CD14-positive monocyte (primary cell): ENCODE measurements at regions not wholly inside any gene's neighbourhood (a gene's known extent, or its start where the extent isn't known, plus 50 kb on each side); places are given as distances from the start of the nearest gene placed in this dataset.

ENCODE experiments used
- DNase-seq, 3 donors: peaks; one replicate each; pipeline ENCODE4 v3.0.0-alpha.2; 2011 to 2022
- H2AFZ ChIP-seq: 2 replicates; pipeline ENCODE4 v1.6.0; 2012; ENCODE audit warnings: mild to moderate bottlenecking, low read depth, low read length, inconsistent platforms; ENCODE audit not compliant: insufficient read depth, poor library complexity, severe bottlenecking
- H3K27ac ChIP-seq, 2 donors: 1 replicate in 1 of 2; 2 replicates in 1 of 2; pipeline ENCODE4 v1.5.1; 2012 to 2013; ENCODE audit warnings: low read length in 2 of 2, control low read depth in 1 of 2, inconsistent platforms in 1 of 2, low read depth in 1 of 2, mild to moderate bottlenecking in 1 of 2
- H3K27me3 ChIP-seq, 2 donors: one replicate each; pipeline versions ENCODE4 v1.6.0 to v1.6.1; 2011 to 2013; ENCODE audit warnings: low read length in 2 of 2; ENCODE audit not compliant: control insufficient read depth in 2 of 2, insufficient read depth in 2 of 2
- H3K36me3 ChIP-seq, 2 donors: replicated peaks in 1 of 2; 1 replicate in 1 of 2; 2 replicates in 1 of 2; pipeline versions ENCODE4 v1.5.1 to v1.6.1; 2012 to 2013; ENCODE audit warnings: low read length in 2 of 2, control low read depth in 1 of 2, inconsistent platforms in 1 of 2, mild to moderate bottlenecking in 1 of 2; ENCODE audit not compliant: insufficient read depth in 2 of 2, control insufficient read depth in 1 of 2
- H3K4me1 ChIP-seq, 2 donors: 1 replicate in 1 of 2; 2 replicates in 1 of 2; pipeline versions ENCODE4 v1.5.1 to v1.6.1; 2012 to 2013; ENCODE audit warnings: low read length in 2 of 2, control low read depth in 1 of 2, inconsistent platforms in 1 of 2, mild to moderate bottlenecking in 1 of 2, moderate library complexity in 1 of 2; ENCODE audit not compliant: insufficient read depth in 2 of 2, control insufficient read depth in 1 of 2
- H3K4me2 ChIP-seq: replicated peaks from 2 replicates; pipeline ENCODE3; 2012; ENCODE audit warnings: low read length, moderate library complexity, mild to moderate bottlenecking; ENCODE audit not compliant: poor library complexity, severe bottlenecking; ENCODE audit errors: extremely low read depth
- H3K4me3 ChIP-seq, 3 experiments: fragments of 200-600 bp in 1 of 3; sonication (generic) in 1 of 3; replicated peaks in 1 of 3; 1 replicate in 2 of 3; 2 replicates in 1 of 3; pipeline ENCODE4 v1.5.1; 2011 to 2013; ENCODE audit warnings: low read length in 3 of 3, mild to moderate bottlenecking in 3 of 3, control low read depth in 2 of 3, low read depth in 2 of 3, inconsistent platforms in 1 of 3, moderate library complexity in 1 of 3
- H3K79me2 ChIP-seq: 2 replicates; pipeline ENCODE4 v1.6.0; 2012; ENCODE audit warnings: mild to moderate bottlenecking, control low read depth, inconsistent platforms, low read length, moderate library complexity; ENCODE audit not compliant: insufficient read depth
- H3K9ac ChIP-seq: 2 replicates; pipeline ENCODE4 v1.6.0; 2017; ENCODE audit warnings: low read length, mild to moderate bottlenecking; ENCODE audit not compliant: insufficient read depth, poor library complexity, severe bottlenecking
- H3K9me3 ChIP-seq, 2 donors: replicated peaks in 1 of 2; 1 replicate in 1 of 2; 2 replicates in 1 of 2; pipeline versions ENCODE4 v1.5.1 to v1.6.1; 2012 to 2013; ENCODE audit warnings: low read length in 2 of 2, control low read depth in 1 of 2; ENCODE audit not compliant: control insufficient read depth in 1 of 2, insufficient read depth in 1 of 2
- H4K20me1 ChIP-seq: 2 replicates; pipeline ENCODE4 v1.6.0; 2012; ENCODE audit warnings: mild to moderate bottlenecking, low read length, control low read depth, moderate library complexity; ENCODE audit not compliant: insufficient read depth
- H3K27ac Mint-ChIP-seq, 7 donors: one replicate each; pipeline ENCODE4 v1.8.0; 2020; ENCODE audit warnings: mild to moderate bottlenecking in 7 of 7, mixed read lengths in 7 of 7, moderate library complexity in 6 of 7, inconsistent platforms in 2 of 7
- H3K27me3 Mint-ChIP-seq, 3 donors: one replicate each; pipeline ENCODE4 v1.8.0; 2021 to 2022; ENCODE audit warnings: low read depth in 3 of 3, mild to moderate bottlenecking in 3 of 3, mixed read lengths in 3 of 3, moderate library complexity in 3 of 3, inconsistent platforms in 1 of 3
- H3K36me3 Mint-ChIP-seq, 2 donors: one replicate each; pipeline ENCODE4 v1.8.0; 2020; ENCODE audit warnings: mixed read lengths in 2 of 2, inconsistent platforms in 1 of 2, mild to moderate bottlenecking in 1 of 2
- H3K4me1 Mint-ChIP-seq: one replicate; pipeline ENCODE4 v1.8.0; 2020; ENCODE audit warnings: mild to moderate bottlenecking, mixed read lengths
- H3K4me3 Mint-ChIP-seq, 2 donors: one replicate each; pipeline ENCODE4 v1.8.0; 2020; ENCODE audit warnings: mild to moderate bottlenecking in 2 of 2, mixed read lengths in 2 of 2, moderate library complexity in 1 of 2
- H3K9me3 Mint-ChIP-seq, 7 donors: one replicate each; pipeline ENCODE4 v1.8.0; 2020 to 2022; ENCODE audit warnings: mixed read lengths in 7 of 7, mild to moderate bottlenecking in 6 of 7, moderate library complexity in 6 of 7, inconsistent platforms in 2 of 7
- WGBS: methylation state at CpG from one replicate; pipeline ENCODE4 v1.1.5; 2013; ENCODE audit warnings: missing lambda C conversion rate; ENCODE audit not compliant: insufficient coverage; 5-methylcytosine and 5-hydroxymethylcytosine counted together
- intact Hi-C, 2 donors: fragments of 100-400 bp; cut with micrococcal nuclease; formaldehyde crosslinking; loops; one replicate each; pipeline versions ENCODE4 v1.15.0 to v1.15.1; 2023
- TF ChIP-seq, protein P1 (sequence below): fragments of 200-600 bp; IDR thresholded peaks from one replicate; pipeline ENCODE4 v1.8.0; 2022; ENCODE audit warnings: antibody characterized with exemption, mild to moderate bottlenecking

DNA sequence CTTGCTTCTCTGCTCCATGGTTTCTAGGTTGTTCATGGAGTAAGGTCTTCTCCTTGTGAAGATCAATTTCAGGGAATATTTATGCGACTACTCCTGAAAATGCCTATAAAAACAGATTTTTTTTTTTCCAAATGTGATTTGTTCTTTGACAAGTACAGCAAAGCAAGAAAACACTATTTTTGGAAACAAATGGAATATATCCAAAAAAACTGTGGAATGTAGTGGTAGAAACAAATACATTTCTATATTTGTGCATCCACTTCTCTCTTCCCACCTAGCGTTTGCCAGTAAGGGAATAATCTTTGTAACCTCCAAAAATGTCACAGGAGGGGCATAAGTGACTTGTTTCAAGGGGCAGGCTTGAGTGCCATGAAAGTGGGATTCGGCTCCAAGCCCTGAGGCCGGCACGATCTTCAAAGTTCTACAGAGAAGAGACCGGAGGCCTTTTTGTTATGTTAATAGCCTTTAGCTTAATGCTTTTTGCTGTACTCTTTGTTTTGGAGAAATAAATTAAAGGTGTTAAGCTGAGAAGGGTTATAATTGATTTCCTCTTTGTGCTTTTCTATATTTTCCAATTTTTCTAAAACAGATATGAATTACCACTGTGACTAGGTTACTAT is 200.6 kb downstream of the NRP2 start:
- Histone ChIP-seq H2AFZ (no peak overlapping the region), H3K9ac (no peak overlapping the region), H3K4me1 (no peaks in the 10 kb centered on the region), H3K9me3 (no peaks in the 10 kb centered on the region), H3K79me2 (no peaks in the 10 kb centered on the region), H3K4me2 (no peak overlapping the region), H3K4me3 (no peak overlapping the region), H3K27ac (no peak overlapping the region), H3K36me3 (no peaks in the 10 kb centered on the region), H4K20me1 (no peaks in the 10 kb centered on the region), H3K27me3 (no peaks in the 10 kb centered on the region)
- H3K4me1 Mint-ChIP-seq: peaks cover 3% of the 10 kb centered on the region
- H3K27me3 Mint-ChIP-seq: peaks cover 8 to 14% (median 10%) of the 10 kb centered on the region in 3 donors
- H3K36me3 Mint-ChIP-seq: no peaks in the 10 kb centered on the region
- H3K9me3 Mint-ChIP-seq: peaks cover 0 to 2% (median 0%) of the 10 kb centered on the region in 7 donors
- intact Hi-C loops: no loop called here
- TF ChIP-seq, protein P1, sequence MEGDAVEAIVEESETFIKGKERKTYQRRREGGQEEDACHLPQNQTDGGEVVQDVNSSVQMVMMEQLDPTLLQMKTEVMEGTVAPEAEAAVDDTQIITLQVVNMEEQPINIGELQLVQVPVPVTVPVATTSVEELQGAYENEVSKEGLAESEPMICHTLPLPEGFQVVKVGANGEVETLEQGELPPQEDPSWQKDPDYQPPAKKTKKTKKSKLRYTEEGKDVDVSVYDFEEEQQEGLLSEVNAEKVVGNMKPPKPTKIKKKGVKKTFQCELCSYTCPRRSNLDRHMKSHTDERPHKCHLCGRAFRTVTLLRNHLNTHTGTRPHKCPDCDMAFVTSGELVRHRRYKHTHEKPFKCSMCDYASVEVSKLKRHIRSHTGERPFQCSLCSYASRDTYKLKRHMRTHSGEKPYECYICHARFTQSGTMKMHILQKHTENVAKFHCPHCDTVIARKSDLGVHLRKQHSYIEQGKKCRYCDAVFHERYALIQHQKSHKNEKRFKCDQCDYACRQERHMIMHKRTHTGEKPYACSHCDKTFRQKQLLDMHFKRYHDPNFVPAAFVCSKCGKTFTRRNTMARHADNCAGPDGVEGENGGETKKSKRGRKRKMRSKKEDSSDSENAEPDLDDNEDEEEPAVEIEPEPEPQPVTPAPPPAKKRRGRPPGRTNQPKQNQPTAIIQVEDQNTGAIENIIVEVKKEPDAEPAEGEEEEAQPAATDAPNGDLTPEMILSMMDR: no peak
- no peak for DNase-seq
- H3K4me3 Mint-ChIP-seq: no peak overlapping the region
- H3K27ac Mint-ChIP-seq: no peak overlapping the region
- 100% methylated on average over 3 of the region's 6 CpGs for WGBS

DNA sequence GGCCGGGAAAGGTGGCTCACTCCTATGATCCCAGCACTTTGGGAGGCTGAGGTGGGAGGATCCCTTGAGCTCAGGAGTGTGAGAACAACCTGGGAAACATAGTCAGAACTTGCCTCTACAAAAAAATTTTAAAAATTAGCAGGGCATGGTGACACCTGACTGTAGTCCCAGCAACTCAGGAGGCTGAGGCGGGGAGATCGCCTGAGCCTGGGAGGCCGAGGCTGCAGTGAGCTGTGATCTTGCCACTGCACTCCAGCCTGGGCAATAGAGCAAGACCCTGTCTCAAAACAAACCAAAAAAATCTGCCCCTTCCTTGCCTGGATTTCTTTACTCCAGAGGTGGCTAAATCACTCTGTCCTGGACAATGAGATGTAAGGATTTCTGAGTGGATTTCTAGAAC is 197.7 kb downstream of the NRP2 start:
- TF ChIP-seq, protein P1: no peak
- intact Hi-C loops: no loop called here
- Histone ChIP-seq H2AFZ (no peak overlapping the region), H3K9ac (no peak overlapping the region), H3K79me2 (no peaks in the 10 kb centered on the region), H3K36me3 (no peaks in the 10 kb centered on the region), H3K27ac (no peak overlapping the region), H3K4me1 (no peaks in the 10 kb centered on the region), H3K9me3 (no peaks in the 10 kb centered on the region), H4K20me1 (no peaks in the 10 kb centered on the region), H3K4me2 (no peak overlapping the region), H3K4me3 (no peak overlapping the region), H3K27me3 (no peaks in the 10 kb centered on the region)
- 89% methylated on average over 3 of the region's 4 CpGs for WGBS
- H3K4me1 Mint-ChIP-seq: no peaks in the 10 kb centered on the region
- H3K27me3 Mint-ChIP-seq: peaks cover 5 to 12% (median 8%) of the 10 kb centered on the region in 3 donors
- H3K27ac Mint-ChIP-seq: no peak overlapping the region
- H3K4me3 Mint-ChIP-seq: no peak overlapping the region
- DNase-seq: no peak
- no peaks in the 10 kb centered on the region for H3K36me3 Mint-ChIP-seq
- H3K9me3 Mint-ChIP-seq: peaks cover 0 to 2% (median 0%) of the 10 kb centered on the region in 7 donors
